RWPE1 (cell line): ENCODE measurements at regions not wholly inside any gene's neighbourhood (a gene's known extent, or its start where the extent isn't known, plus 50 kb on each side); places are given as distances from the start of the nearest gene placed in this dataset.

Experiments
- CTCF ChIA-PET: fragments of 350-600 bp; sonication (Branson Sonifier 250); formaldehyde crosslinking; extraction: SDS; loops from one replicate; lab custom pipeline; 2021; lab: Yijun Ruan, JAX
- POLR2A ChIA-PET: fragments of 400-600 bp; formaldehyde crosslinking; extraction: SDS; loops from one replicate; lab custom pipeline; 2020; ENCODE audit warnings: antibody characterized with exemption; ENCODE audit not compliant: low non-redundant PET; lab: Yijun Ruan, JAX
- DNase-seq: peaks from one replicate; pipeline ENCODE4 v3.0.0; 2012; ENCODE audit warnings: low spot score
- H3K27ac ChIP-seq: fragments of 450-650 bp; 2 replicates; pipeline ENCODE4 v1.5.1; 2017
- TF ChIP-seq, protein P1 (sequence below): fragments of 450-650 bp; conservative IDR thresholded peaks from 2 replicates; pipeline ENCODE4 v1.5.1; 2017; ENCODE audit warnings: low read depth, mild to moderate bottlenecking

DNA sequence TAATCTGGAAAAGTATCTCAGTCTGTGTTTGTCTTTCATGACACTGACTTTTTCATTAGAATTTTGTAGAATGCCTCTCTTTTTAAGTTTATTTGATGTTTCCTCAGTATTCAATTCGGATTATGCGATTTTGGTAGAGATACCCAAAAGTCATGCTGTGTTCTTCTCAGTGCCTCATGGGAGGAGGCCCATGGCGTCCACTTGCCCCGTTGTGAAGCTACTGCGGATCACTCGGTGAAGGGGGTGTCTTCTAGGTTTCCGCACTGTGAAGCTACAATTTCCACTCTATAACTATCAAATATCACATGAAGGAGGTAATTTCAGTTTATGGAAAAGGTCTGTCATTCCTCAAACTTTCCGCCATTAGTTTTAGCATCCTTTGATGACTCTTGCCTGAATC is 794.0 kb downstream of the TBC1D22A start:
- no peak for DNase-seq
- H3K27ac ChIP-seq, result no peak overlapping the region
- ChIA-PET CTCF (no interaction called here), POLR2A (no interaction called here)
- TF ChIP-seq, protein P1, sequence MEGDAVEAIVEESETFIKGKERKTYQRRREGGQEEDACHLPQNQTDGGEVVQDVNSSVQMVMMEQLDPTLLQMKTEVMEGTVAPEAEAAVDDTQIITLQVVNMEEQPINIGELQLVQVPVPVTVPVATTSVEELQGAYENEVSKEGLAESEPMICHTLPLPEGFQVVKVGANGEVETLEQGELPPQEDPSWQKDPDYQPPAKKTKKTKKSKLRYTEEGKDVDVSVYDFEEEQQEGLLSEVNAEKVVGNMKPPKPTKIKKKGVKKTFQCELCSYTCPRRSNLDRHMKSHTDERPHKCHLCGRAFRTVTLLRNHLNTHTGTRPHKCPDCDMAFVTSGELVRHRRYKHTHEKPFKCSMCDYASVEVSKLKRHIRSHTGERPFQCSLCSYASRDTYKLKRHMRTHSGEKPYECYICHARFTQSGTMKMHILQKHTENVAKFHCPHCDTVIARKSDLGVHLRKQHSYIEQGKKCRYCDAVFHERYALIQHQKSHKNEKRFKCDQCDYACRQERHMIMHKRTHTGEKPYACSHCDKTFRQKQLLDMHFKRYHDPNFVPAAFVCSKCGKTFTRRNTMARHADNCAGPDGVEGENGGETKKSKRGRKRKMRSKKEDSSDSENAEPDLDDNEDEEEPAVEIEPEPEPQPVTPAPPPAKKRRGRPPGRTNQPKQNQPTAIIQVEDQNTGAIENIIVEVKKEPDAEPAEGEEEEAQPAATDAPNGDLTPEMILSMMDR, result no peak

DNA sequence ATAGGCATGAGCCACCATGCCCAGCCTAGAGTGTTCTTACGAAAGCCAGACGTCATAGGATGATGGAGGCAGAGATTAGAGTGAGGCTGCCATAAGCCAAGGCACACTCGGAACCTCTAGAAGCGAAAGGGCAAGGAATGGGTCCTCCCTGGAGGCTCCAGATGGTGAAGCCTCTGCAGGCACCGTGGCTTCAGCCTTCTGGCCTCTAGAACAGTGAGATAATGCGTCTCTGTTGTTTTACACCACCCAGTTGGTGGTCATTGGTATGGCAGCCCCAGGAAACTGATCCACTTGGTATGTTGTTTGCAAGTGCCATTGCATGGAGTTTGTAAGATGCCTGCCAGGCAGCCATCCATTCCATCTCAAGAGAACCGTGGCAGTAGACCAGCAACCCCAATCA is 791.0 kb downstream of the TBC1D22A start:
- no peak overlapping the region for H3K27ac ChIP-seq
- POLR2A ChIA-PET, result no interaction called here
- DNase-seq, result no peak
- CTCF ChIA-PET, result no interaction called here
- TF ChIP-seq, protein P1, result no peak

DNA sequence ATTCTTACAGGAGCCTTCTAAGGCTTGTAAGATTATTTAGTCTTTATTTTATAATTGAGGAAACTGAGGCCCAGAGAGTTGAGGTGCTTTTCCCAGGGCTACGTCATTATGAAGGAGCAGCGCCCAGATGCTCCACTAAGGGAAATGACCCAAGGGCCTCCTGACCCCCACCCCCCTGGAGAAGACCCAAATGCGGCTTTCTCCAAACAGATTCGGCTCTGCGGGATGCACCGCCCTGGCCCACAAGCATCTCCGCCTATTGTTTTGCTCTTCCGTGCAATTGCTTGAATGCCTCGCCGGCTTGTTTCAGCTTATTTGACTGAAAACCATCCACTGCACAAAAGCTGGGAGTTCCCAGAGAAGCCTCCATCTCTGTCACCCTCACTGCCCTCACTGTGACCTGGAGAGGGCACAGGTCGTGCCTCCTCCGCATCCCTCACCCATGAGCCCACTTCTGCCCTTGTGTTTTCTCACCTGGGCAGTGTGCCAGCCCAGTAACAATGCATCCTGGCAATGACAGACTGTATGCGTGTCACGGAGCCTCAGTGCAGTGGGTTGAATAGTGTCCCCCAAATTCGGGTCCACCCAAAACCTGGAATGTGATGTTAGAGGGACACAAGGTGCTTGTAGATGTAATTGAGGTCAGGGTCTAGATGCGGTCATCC is 790.2 kb downstream of the TBC1D22A start:
- POLR2A ChIA-PET, result no interaction called here
- DNase-seq, result no peak
- CTCF ChIA-PET, result no interaction called here
- H3K27ac ChIP-seq, result no peak overlapping the region
- TF ChIP-seq, protein P1, result no peak

DNA sequence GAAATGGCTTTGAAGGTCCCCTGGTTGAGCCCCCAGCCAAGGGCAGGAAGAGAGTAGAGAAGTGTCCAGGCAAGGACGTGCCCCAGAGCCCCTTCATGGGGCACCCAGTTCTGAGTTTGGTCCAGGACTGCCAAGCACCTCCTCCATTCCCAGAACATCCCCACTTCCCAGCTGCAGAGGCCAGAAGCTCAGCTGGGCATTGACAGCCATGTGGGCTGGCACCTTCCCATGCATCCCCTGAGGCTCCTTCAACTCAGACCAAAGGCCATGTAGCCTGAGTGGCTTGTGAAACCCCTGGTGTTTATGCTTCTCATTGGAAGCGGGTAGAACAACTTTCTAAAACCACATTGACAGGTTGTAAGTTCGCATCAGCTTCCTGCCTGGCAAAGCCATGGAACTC is 789.6 kb downstream of the TBC1D22A start:
- no peak overlapping the region for H3K27ac ChIP-seq
- TF ChIP-seq, protein P1, result no peak
- no peak for DNase-seq
- ChIA-PET POLR2A (interaction anchor here (0.6 kb wide), 1 partner anchor 130 kb away, joined by 9 read pairs; no protein-coding TSS in a partner anchor), CTCF (no interaction called here)

DNA sequence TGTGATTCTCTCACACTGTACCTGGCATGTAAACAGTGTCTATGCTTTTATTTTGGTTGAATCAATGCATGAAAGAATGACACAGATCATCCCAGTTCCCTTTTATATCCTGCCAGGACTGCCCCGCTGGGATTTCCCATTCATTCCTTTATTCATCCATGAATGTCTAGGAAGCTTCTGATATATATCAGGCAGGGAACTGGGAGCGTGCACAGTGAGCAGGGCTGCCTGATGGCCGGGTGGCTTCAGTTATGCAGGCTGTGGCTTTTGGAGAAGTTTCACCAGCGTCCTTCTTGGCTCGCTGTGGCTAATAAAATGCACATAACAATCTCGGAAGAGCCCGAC is 789.0 kb downstream of the TBC1D22A start:
- TF ChIP-seq, protein P1, result no peak
- POLR2A ChIA-PET, result interaction anchor here (0.6 kb wide), 1 partner anchor 129 kb away, joined by 9 read pairs; no protein-coding TSS in a partner anchor
- no peak for DNase-seq
- CTCF ChIA-PET, result no interaction called here
- H3K27ac ChIP-seq, result no peak overlapping the region

DNA sequence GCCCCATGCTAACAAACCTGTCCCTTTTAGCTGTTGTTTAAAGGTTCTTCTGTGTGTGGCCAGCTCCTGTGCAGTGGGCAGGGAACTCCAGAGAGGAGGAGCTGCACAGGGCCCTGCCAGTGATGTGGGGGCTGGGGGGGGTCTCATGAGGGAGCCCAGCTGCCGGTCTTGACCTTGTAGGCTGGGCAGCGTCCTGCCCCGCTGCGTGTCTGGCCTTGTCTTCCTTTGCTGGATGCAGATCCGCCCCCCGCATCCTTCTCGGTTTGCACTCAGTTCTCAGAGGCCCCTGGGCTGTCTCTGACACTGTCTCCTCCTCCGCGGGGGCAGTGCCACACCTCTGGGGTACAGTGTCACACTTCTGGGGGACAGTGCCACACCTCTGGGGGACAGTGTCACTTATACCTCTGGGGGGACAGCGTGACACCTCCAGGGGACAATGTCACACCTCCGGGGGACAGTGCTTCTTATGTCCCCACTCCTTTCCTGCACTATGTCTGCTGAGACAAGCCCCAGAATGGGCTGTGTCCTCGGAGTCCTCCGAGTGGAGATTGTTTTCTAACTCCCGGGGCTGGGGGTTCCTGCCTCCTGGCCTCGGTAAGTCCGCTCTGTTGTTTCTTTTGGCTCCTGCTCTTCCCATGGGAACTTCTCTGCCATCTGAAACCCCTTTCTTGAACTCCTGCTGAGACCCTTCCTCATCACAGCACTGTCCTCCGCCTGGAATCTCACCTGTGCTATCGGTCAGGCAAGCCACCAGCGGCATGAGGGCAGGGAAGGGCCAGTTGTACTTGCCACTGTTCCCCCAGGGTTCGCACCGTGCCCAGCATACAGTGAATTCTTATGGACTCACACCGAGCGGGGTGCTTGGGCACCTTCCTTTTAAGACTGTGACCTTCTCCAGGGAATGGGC is 788.3 kb downstream of the TBC1D22A start:
- POLR2A ChIA-PET, result no interaction called here
- no peak for DNase-seq

More for the DNA sequence above, 788.3 kb downstream of the TBC1D22A start:
- TF ChIP-seq, protein P1, result no peak
- CTCF ChIA-PET, result no interaction called here
- H3K27ac ChIP-seq, result no peak overlapping the region
